ENCODE measurements at regions not wholly inside any gene's neighbourhood (a gene's known extent, or its start where the extent isn't known, plus 50 kb on each side); places are given as distances from the start of the nearest gene placed in this dataset.

- TF ChIP-seq POLR2A (IDR thresholded peaks at IDR 0.05; ENCODE audit: low read depth, low read length), result no peak
- TF ChIP-seq POLR2AphosphoS5 (IDR thresholded peaks at IDR 0.05; ENCODE audit: low read depth, low read length), result no peak
- TF ChIP-seq SPI1 (IDR thresholded peaks at IDR 0.05; ENCODE audit: low read depth, low read length), result no peak
Measured at GRCh38 chr10:128884496-128885072, 582.5 kb upstream of the MGMT start.

All from GM12891 (cell line).